Skeletal muscle satellite cell (primary cell): ENCODE measurements at regions not wholly inside any gene's neighbourhood (a gene's known extent, or its start where the extent isn't known, plus 50 kb on each side); places are given as distances from the start of the nearest gene placed in this dataset.

Source experiments
- H3K27me3 ChIP-seq: 2 replicates; pipeline ENCODE4 v1.7.0; 2013; ENCODE audit warnings: low read length; ENCODE audit not compliant: control insufficient read depth, insufficient read depth
- H3K36me3 ChIP-seq: 2 replicates; pipeline ENCODE4 v1.7.0; 2013; ENCODE audit warnings: mild to moderate bottlenecking, control low read depth, low read length; ENCODE audit not compliant: insufficient read depth
- H3K4me1 ChIP-seq: 2 replicates; pipeline ENCODE4 v1.7.0; 2013; ENCODE audit warnings: low read length; ENCODE audit not compliant: control insufficient read depth, insufficient read depth
- H3K4me2 ChIP-seq: 2 replicates; pipeline ENCODE4 v1.7.0; 2013; ENCODE audit warnings: mild to moderate bottlenecking, low read length
- H3K4me3 ChIP-seq: 2 replicates; pipeline ENCODE4 v1.7.0; 2013; ENCODE audit warnings: low read length
- H3K9ac ChIP-seq: 2 replicates; pipeline ENCODE4 v1.7.0; 2013; ENCODE audit warnings: mild to moderate bottlenecking, low read depth, low read length, moderate library complexity
- H3K9me3 ChIP-seq: replicated peaks from 2 replicates; pipeline ENCODE4 v1.7.0; 2013; ENCODE audit warnings: mild to moderate bottlenecking, control low read depth, low read length

- H3K9me3 ChIP-seq: no peaks in the 10 kb centered on the region
- H3K4me3 ChIP-seq: no peak overlapping the region
- H3K4me2 ChIP-seq: no peak overlapping the region
- no peaks in the 10 kb centered on the region for H3K36me3 ChIP-seq
- H3K9ac ChIP-seq: no peak overlapping the region
- H3K4me1 ChIP-seq: peaks cover 32% of the 10 kb centered on the region
- H3K27me3 ChIP-seq: peaks cover 3% of the 10 kb centered on the region
These were observed 85.2 kb upstream of the RBBP8 start for GRCh38 chr18:22847867-22848451.

GRCh38 chr18:22848615-22849014, 84.5 kb upstream of the RBBP8 start:
- Histone ChIP-seq H3K27me3 (peaks cover 6% of the 10 kb centered on the region), H3K9ac (no peak overlapping the region), H3K4me1 (peaks cover 32% of the 10 kb centered on the region), H3K36me3 (no peaks in the 10 kb centered on the region), H3K4me3 (no peak overlapping the region), H3K4me2 (no peak overlapping the region), H3K9me3 (no peaks in the 10 kb centered on the region)

GRCh38 chr18:22856870-22857269, 76.3 kb upstream of the RBBP8 start:
- Histone ChIP-seq H3K9ac (no peak overlapping the region), H3K4me1 (no peaks in the 10 kb centered on the region), H3K4me2 (no peak overlapping the region), H3K4me3 (no peak overlapping the region), H3K9me3 (no peaks in the 10 kb centered on the region), H3K27me3 (peaks cover 26% of the 10 kb centered on the region), H3K36me3 (no peaks in the 10 kb centered on the region)

- no peaks in the 10 kb centered on the region for H3K36me3 ChIP-seq
- peaks cover 26% of the 10 kb centered on the region for H3K27me3 ChIP-seq
- H3K4me3 ChIP-seq: no peak overlapping the region
These were observed 75.0 kb upstream of the RBBP8 start for GRCh38 chr18:22858121-22858520.

GRCh38 chr18:22860807-22861206, 72.3 kb upstream of the RBBP8 start:
- no peak overlapping the region for H3K4me3 ChIP-seq
- H3K9ac ChIP-seq: no peak overlapping the region
- H3K36me3 ChIP-seq: no peaks in the 10 kb centered on the region
- no peaks in the 10 kb centered on the region for H3K4me1 ChIP-seq
- H3K4me2 ChIP-seq: no peak overlapping the region
- no peaks in the 10 kb centered on the region for H3K9me3 ChIP-seq
- H3K27me3 ChIP-seq: peaks cover 17% of the 10 kb centered on the region

More at GRCh38 chr18:22858121-22858520, 75.0 kb upstream of the RBBP8 start:
- Histone ChIP-seq H3K4me1 (no peaks in the 10 kb centered on the region), H3K9ac (no peak overlapping the region), H3K4me2 (no peak overlapping the region), H3K9me3 (no peaks in the 10 kb centered on the region)

- Histone ChIP-seq H3K9me3 (no peaks in the 10 kb centered on the region), H3K4me1 (no peaks in the 10 kb centered on the region), H3K36me3 (no peaks in the 10 kb centered on the region), H3K27me3 (peaks cover 14% of the 10 kb centered on the region), H3K4me2 (no peak overlapping the region), H3K9ac (no peak overlapping the region), H3K4me3 (no peak overlapping the region)
These were observed 67.6 kb upstream of the RBBP8 start for GRCh38 chr18:22865354-22866116.

- H3K4me3 ChIP-seq: no peak overlapping the region
- H3K9ac ChIP-seq: no peak overlapping the region
- H3K4me2 ChIP-seq: no peak overlapping the region
- no peaks in the 10 kb centered on the region for H3K4me1 ChIP-seq
- no peaks in the 10 kb centered on the region for H3K9me3 ChIP-seq
- H3K36me3 ChIP-seq: no peaks in the 10 kb centered on the region
- H3K27me3 ChIP-seq: peaks cover 5% of the 10 kb centered on the region
These were observed 64.3 kb upstream of the RBBP8 start for GRCh38 chr18:22868831-22869230.

GRCh38 chr18:22871809-22872525, 61.2 kb upstream of the RBBP8 start:
- no peaks in the 10 kb centered on the region for H3K9me3 ChIP-seq
- no peak overlapping the region for H3K9ac ChIP-seq
- no peak overlapping the region for H3K4me3 ChIP-seq

GRCh38 chr18:22872900-22873537, 60.1 kb upstream of the RBBP8 start:
- H3K36me3 ChIP-seq: no peaks in the 10 kb centered on the region
- H3K27me3 ChIP-seq: no peaks in the 10 kb centered on the region
- no peaks in the 10 kb centered on the region for H3K4me1 ChIP-seq
- H3K4me2 ChIP-seq: no peak overlapping the region
- H3K9ac ChIP-seq: no peak overlapping the region
- H3K4me3 ChIP-seq: no peak overlapping the region
- no peaks in the 10 kb centered on the region for H3K9me3 ChIP-seq

More at GRCh38 chr18:22871809-22872525, 61.2 kb upstream of the RBBP8 start:
- H3K4me1 ChIP-seq: no peaks in the 10 kb centered on the region
- H3K4me2 ChIP-seq: no peak overlapping the region
- H3K27me3 ChIP-seq: no peaks in the 10 kb centered on the region
- no peaks in the 10 kb centered on the region for H3K36me3 ChIP-seq

GRCh38 chr18:22879293-22879692, 53.8 kb upstream of the RBBP8 start:
- no peaks in the 10 kb centered on the region for H3K27me3 ChIP-seq

GRCh38 chr18:22882084-22882483, 51.0 kb upstream of the RBBP8 start:
- Histone ChIP-seq H3K4me3 (no peak overlapping the region), H3K4me1 (no peaks in the 10 kb centered on the region)

More at GRCh38 chr18:22879293-22879692, 53.8 kb upstream of the RBBP8 start:
- Histone ChIP-seq H3K4me2 (no peak overlapping the region), H3K9ac (no peak overlapping the region), H3K4me1 (no peaks in the 10 kb centered on the region), H3K4me3 (no peak overlapping the region), H3K9me3 (no peaks in the 10 kb centered on the region), H3K36me3 (no peaks in the 10 kb centered on the region)

More at GRCh38 chr18:22882084-22882483, 51.0 kb upstream of the RBBP8 start:
- Histone ChIP-seq H3K4me2 (no peak overlapping the region), H3K36me3 (no peaks in the 10 kb centered on the region), H3K27me3 (no peaks in the 10 kb centered on the region), H3K9me3 (no peaks in the 10 kb centered on the region), H3K9ac (no peak overlapping the region)
